ENCODE measurements at regions not wholly inside any gene's neighbourhood (a gene's known extent, or its start where the extent isn't known, plus 50 kb on each side); places are given as distances from the start of the nearest gene placed in this dataset.

DNA sequence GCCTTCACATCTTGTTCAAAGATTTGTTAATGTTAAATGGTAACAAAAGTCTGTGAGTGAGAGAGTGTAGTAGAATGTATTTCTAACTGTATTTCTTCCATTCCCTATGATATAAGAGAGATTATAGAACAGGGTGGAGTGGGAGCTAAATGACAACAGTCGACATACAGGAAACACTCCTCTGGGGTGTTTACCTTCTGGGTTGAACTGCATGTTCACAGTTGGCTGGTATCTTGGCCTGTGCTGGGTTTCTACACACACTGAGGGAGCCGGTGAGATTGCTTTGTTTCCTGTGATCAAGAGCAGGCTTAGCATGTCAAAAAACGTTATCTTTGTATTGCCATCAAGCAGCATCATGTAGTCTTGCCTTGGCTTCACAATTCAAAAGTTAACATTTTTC is 274.3 kb upstream of the FAR2 start:
- H3K27ac Mint-ChIP-seq: no peak overlapping the region
- H3K23me2 ChIP-seq (ENCODE audit: insufficient read length, low read depth, low read length, poor library complexity, severe bottlenecking): no peaks in the 10 kb centered on the region
- H3K9me3 Mint-ChIP-seq: no peaks in the 10 kb centered on the region
- no peaks in the 10 kb centered on the region for H4K20me1 ChIP-seq (ENCODE audit: control insufficient read depth, insufficient read depth, insufficient read length)
- H3K27me3 ChIP-seq (ENCODE audit: insufficient read depth, low read length): no peaks in the 10 kb centered on the region
- H2BK5ac ChIP-seq (ENCODE audit: insufficient read length, low read length): no peak overlapping the region
- H3K18ac ChIP-seq (ENCODE audit: insufficient read length, low read depth, low read length): no peak overlapping the region
- no peak overlapping the region for H3K4me2 ChIP-seq (ENCODE audit: insufficient read depth, insufficient read length, low read length)
- no peak overlapping the region for H2AK5ac ChIP-seq (ENCODE audit: insufficient read length, low read length)
- no peak overlapping the region for H3K4me3 Mint-ChIP-seq
- peaks cover 9% of the 10 kb centered on the region for H3K27me3 Mint-ChIP-seq (ENCODE audit: low read depth)
- H3K14ac ChIP-seq (ENCODE audit: insufficient read depth, low read length): no peak overlapping the region
- no peaks in the 10 kb centered on the region for H3K4me1 ChIP-seq (ENCODE audit: insufficient read depth, low read length)
- TF ChIP-seq, protein P1, sequence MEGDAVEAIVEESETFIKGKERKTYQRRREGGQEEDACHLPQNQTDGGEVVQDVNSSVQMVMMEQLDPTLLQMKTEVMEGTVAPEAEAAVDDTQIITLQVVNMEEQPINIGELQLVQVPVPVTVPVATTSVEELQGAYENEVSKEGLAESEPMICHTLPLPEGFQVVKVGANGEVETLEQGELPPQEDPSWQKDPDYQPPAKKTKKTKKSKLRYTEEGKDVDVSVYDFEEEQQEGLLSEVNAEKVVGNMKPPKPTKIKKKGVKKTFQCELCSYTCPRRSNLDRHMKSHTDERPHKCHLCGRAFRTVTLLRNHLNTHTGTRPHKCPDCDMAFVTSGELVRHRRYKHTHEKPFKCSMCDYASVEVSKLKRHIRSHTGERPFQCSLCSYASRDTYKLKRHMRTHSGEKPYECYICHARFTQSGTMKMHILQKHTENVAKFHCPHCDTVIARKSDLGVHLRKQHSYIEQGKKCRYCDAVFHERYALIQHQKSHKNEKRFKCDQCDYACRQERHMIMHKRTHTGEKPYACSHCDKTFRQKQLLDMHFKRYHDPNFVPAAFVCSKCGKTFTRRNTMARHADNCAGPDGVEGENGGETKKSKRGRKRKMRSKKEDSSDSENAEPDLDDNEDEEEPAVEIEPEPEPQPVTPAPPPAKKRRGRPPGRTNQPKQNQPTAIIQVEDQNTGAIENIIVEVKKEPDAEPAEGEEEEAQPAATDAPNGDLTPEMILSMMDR (conservative IDR thresholded peaks at IDR 0.05): no peak
- no peak overlapping the region for H3K23ac ChIP-seq (ENCODE audit: insufficient read length, low read depth, low read length)
- H3K79me2 ChIP-seq (ENCODE audit: insufficient read depth, low read length): no peaks in the 10 kb centered on the region
- no peak overlapping the region for H2BK15ac ChIP-seq (ENCODE audit: low read depth, low read length)
- no peak overlapping the region for H3K56ac ChIP-seq (ENCODE audit: insufficient read length, low read depth, low read length)
- no peak overlapping the region for H3T11ph ChIP-seq (ENCODE audit: low read length)
- no peak overlapping the region for H2AFZ ChIP-seq (ENCODE audit: low read length)
- H3K4ac ChIP-seq (ENCODE audit: low read depth, low read length): no peak overlapping the region
- no peak for DNase-seq
- H2BK120ac ChIP-seq (ENCODE audit: low read depth, low read length, poor library complexity, severe bottlenecking): no peak overlapping the region
- H4K5ac ChIP-seq (ENCODE audit: insufficient read length, low read depth, low read length): no peak overlapping the region
- H2BK20ac ChIP-seq (ENCODE audit: low read depth, low read length, poor library complexity, severe bottlenecking): no peak overlapping the region
- H3K36me3 Mint-ChIP-seq (ENCODE audit: insufficient read depth in 1 of 3, low read depth in 3 of 3): no peaks in the 10 kb centered on the region
- H4K91ac ChIP-seq (ENCODE audit: insufficient read length, low read depth, low read length): no peak overlapping the region
- no peak overlapping the region for H4K8ac ChIP-seq (replicated peaks; ENCODE audit: insufficient read length, low read depth, low read length)
- no CpG with 5 or more reads among the region's 3 CpGs for WGBS (ENCODE audit: extremely low coverage, insufficient read length, low lambda C conversion rate)
- no peaks in the 10 kb centered on the region for H3K79me1 ChIP-seq (ENCODE audit: insufficient read depth, low read depth, low read length, poor library complexity, severe bottlenecking)
- H3K9ac ChIP-seq (ENCODE audit: extremely low read depth, insufficient read length, low read length): no peak overlapping the region
- no peak overlapping the region for H3K27ac ChIP-seq (ENCODE audit: insufficient read length, low read depth, low read length)
- H2BK12ac ChIP-seq (ENCODE audit: insufficient read length, low read depth, low read length): no peak overlapping the region
- no peaks in the 10 kb centered on the region for H3K9me3 ChIP-seq (ENCODE audit: control insufficient read depth, low read depth, low read length)
- H3K4me1 Mint-ChIP-seq: peaks cover 10 to 12% of the 10 kb centered on the region in 2 experiments

All from H9 (cell line).